Endothelial cell of umbilical vein (primary cell): ENCODE measurements at regions not wholly inside any gene's neighbourhood (a gene's known extent, or its start where the extent isn't known, plus 50 kb on each side); places are given as distances from the start of the nearest gene placed in this dataset.

ENCODE experiments used
- BruUV-seq: library from RNA; stranded (reverse); fragments of 400-500 nt; replicated peaks from 2 replicates; lab custom pipeline; 2021; lab: Mats Ljungman, UMichigan
- CTCF ChIA-PET: fragments of 300-600, 350-600 bp; sonication (Branson Sonifier 250); formaldehyde crosslinking; loops from one replicate; lab custom pipeline; 2021; ENCODE audit warnings: antibody characterized with exemption, inconsistent platforms; lab: Charles Lee
- POLR2A ChIA-PET: fragments of 300-600, 350-600 bp; sonication (Branson Sonifier 250); formaldehyde crosslinking; loops from one replicate; lab custom pipeline; 2021; ENCODE audit warnings: antibody characterized with exemption, inconsistent platforms; lab: Charles Lee
- DNase-seq: peaks from one replicate; pipeline ENCODE4 v3.0.0-alpha.2; 2011; ENCODE audit warnings: low read depth, low spot score
- FAIRE-seq: peaks from 2 replicates; lab custom pipeline; 2011; peaks lifted over from hg19 to GRCh38; lab: Jason Lieb, UNC
- H2AFZ ChIP-seq: 2 replicates; pipeline ENCODE4 v1.6.0; 2012; ENCODE audit warnings: low read depth, low read length, control low read depth, inconsistent platforms
- H3K27ac ChIP-seq: 2 replicates; pipeline ENCODE4 v1.5.1; 2011; ENCODE audit warnings: low read depth, mild to moderate bottlenecking, control low read depth, low read length, moderate library complexity; ENCODE audit not compliant: insufficient read depth
- H3K27me3 ChIP-seq, 2 experiments: 2 replicates each; pipeline versions ENCODE4 v1.6.0 to v1.6.1; 2011; ENCODE audit warnings: low read length in 2 of 2, mixed read lengths in 1 of 2; ENCODE audit not compliant: control insufficient read depth in 2 of 2, insufficient read depth in 2 of 2
- H3K36me3 ChIP-seq, 2 experiments: 2 replicates in 1 of 2; 3 replicates in 1 of 2; pipeline ENCODE4 v1.5.1; 2011; ENCODE audit warnings: low read length in 2 of 2, mild to moderate bottlenecking in 1 of 2, moderate library complexity in 1 of 2; ENCODE audit not compliant: control insufficient read depth in 2 of 2, insufficient read depth in 2 of 2; ENCODE audit errors: extremely low read depth in 1 of 2
- H3K4me1 ChIP-seq: 3 replicates; pipeline ENCODE4 v1.5.1; 2011; ENCODE audit warnings: mild to moderate bottlenecking, low read length; ENCODE audit not compliant: control insufficient read depth, insufficient read depth; ENCODE audit errors: extremely low read depth
- H3K4me2 ChIP-seq: 2 replicates; pipeline ENCODE4 v1.6.1; 2011; ENCODE audit warnings: low read length, control low read depth, mixed read lengths; ENCODE audit not compliant: insufficient read depth
- H3K4me3 ChIP-seq, 3 experiments: fragments of 200-600 bp in 1 of 3; sonication (generic), shearing (Covaris generic) in 1 of 3; replicated peaks in 1 of 3; 2 replicates each; pipeline ENCODE4 v1.5.1; 2011 to 2016; ENCODE audit warnings: control low read depth in 3 of 3, low read length in 3 of 3, mild to moderate bottlenecking in 2 of 3, inconsistent platforms in 1 of 3, low read depth in 1 of 3, moderate library complexity in 1 of 3; ENCODE audit not compliant: insufficient read depth in 1 of 3
- H3K79me2 ChIP-seq: 2 replicates; pipeline ENCODE4 v1.6.0; 2012; ENCODE audit warnings: low read length, inconsistent platforms; ENCODE audit not compliant: control insufficient read depth, insufficient read depth
- H3K9ac ChIP-seq: replicated peaks from 2 replicates; pipeline ENCODE3; 2011; ENCODE audit warnings: low read length, control low read depth; ENCODE audit not compliant: insufficient read depth; ENCODE audit errors: extremely low read depth
- H3K9me1 ChIP-seq: replicated peaks from 3 replicates; pipeline ENCODE4 v1.6.0; 2011; ENCODE audit warnings: mild to moderate bottlenecking, low read length; ENCODE audit not compliant: control insufficient read depth, insufficient read depth; ENCODE audit errors: extremely low read depth
- H3K9me3 ChIP-seq: replicated peaks from 2 replicates; pipeline ENCODE4 v1.5.1; 2012; ENCODE audit warnings: low read length, inconsistent platforms; ENCODE audit not compliant: control insufficient read depth, insufficient read depth
- H4K20me1 ChIP-seq: replicated peaks from 2 replicates; pipeline ENCODE3; 2011; ENCODE audit warnings: mild to moderate bottlenecking, low read length; ENCODE audit not compliant: control insufficient read depth, insufficient read depth; ENCODE audit errors: extremely low read depth
- CTCF ChIP-seq, 2 donors: IDR thresholded peaks; 1 replicate in 1 of 2; 2 replicates in 1 of 2; pipeline ENCODE4 v1.5.1; 2011; ENCODE audit warnings: low read length in 2 of 2, mild to moderate bottlenecking in 2 of 2, moderate library complexity in 2 of 2, control low read depth in 1 of 2, inconsistent platforms in 1 of 2, low read depth in 1 of 2; ENCODE audit not compliant: insufficient read depth in 1 of 2; ENCODE audit errors: extremely low read depth in 1 of 2
- EZH2 ChIP-seq: IDR thresholded peaks from 2 replicates; pipeline ENCODE4 v1.6.1; 2012; ENCODE audit warnings: borderline replicate concordance, low read depth, mild to moderate bottlenecking, moderate library complexity, low read length, inconsistent platforms; ENCODE audit not compliant: severe bottlenecking
- FOS ChIP-seq: IDR thresholded peaks from 2 replicates; pipeline ENCODE4 v1.6.1; 2011; ENCODE audit warnings: mild to moderate bottlenecking, low read length, moderate library complexity, borderline replicate concordance; ENCODE audit not compliant: insufficient read depth
- GATA2 ChIP-seq: IDR thresholded peaks from 2 replicates; pipeline ENCODE4 v1.7.0; 2011; ENCODE audit warnings: low read depth, mild to moderate bottlenecking, moderate library complexity, mixed read lengths, low read length; ENCODE audit not compliant: insufficient read length, insufficient read depth
- JUN ChIP-seq: IDR thresholded peaks from 2 replicates; pipeline ENCODE4 v1.6.1; 2011; ENCODE audit warnings: borderline replicate concordance, low read depth; ENCODE audit not compliant: insufficient read length, insufficient read depth
- MYC ChIP-seq: IDR thresholded peaks from one replicate; pipeline ENCODE4 v1.6.1; 2011; ENCODE audit warnings: mild to moderate bottlenecking, low read depth, low read length
- POLR2A ChIP-seq: IDR thresholded peaks from 2 replicates; pipeline ENCODE4 v1.6.1; 2012; ENCODE audit warnings: low read depth, mild to moderate bottlenecking, control low read depth, low read length
- POLR2AphosphoS5 ChIP-seq: IDR thresholded peaks from 2 replicates; pipeline ENCODE4 v1.6.1; 2012; ENCODE audit warnings: low read depth, mild to moderate bottlenecking, control low read depth, low read length, moderate library complexity; ENCODE audit not compliant: insufficient read depth
- dilution Hi-C: fragments of 300-500 bp; cut with MboI; formaldehyde crosslinking; loops from one replicate; pipeline ENCODE4 v1.15.0; 2019; ENCODE audit warnings: low sequenced_read_pairs; ENCODE audit not compliant: extremely low pct_ligation_motif_present
- intact Hi-C: fragments of 100-400 bp; cut with micrococcal nuclease; formaldehyde crosslinking; loops from one replicate; pipeline ENCODE4 v1.10.0; 2022
- TF ChIP-seq, protein P1 (sequence below): IDR thresholded peaks from 2 replicates; pipeline ENCODE4 v1.6.1; 2011; ENCODE audit not compliant: insufficient read depth, insufficient read length

DNA sequence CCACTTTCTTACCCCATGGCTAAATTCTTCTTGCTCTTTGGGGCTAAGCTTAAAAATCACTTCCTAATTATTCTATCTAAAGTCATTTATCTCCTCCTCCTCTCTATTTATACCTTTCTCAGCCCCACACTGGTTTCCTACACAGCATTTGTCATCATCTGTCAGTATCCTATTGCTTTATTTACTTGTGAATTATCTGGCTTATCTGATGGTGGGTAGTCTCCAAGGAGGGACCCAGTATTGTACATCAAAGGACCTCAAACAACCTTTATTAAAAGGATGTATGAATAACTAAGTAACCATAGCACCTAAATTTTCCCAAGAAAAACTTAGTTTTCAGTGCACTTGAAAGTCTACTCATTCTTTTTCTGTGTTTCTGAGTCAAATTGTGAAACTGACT is 332.7 kb upstream of the SNX7 start:
- no TSS peak for BruUV-seq
- Histone ChIP-seq H3K9ac (no peak overlapping the region), H3K27ac (peak overlapping the region; percentile 97), H3K36me3 (no peaks in the 10 kb centered on the region), H3K9me1 (no peaks in the 10 kb centered on the region), H3K4me2 (peak overlapping the region; percentile 12), H3K27me3 (no peaks in the 10 kb centered on the region), H2AFZ (no peak overlapping the region), H3K4me3 (no peak overlapping the region), H4K20me1 (no peaks in the 10 kb centered on the region), H3K79me2 (no peaks in the 10 kb centered on the region), H3K9me3 (no peaks in the 10 kb centered on the region), H3K4me1 (peaks cover 61% of the 10 kb centered on the region)
- DNase-seq (no peak), FAIRE-seq (no peak)
- ChIA-PET POLR2A (no interaction called here), CTCF (interaction anchor here (1.5 kb wide), 1 partner anchor 78 kb away, joined by 4 read pairs; no protein-coding TSS in a partner anchor)
- TF ChIP-seq POLR2A: no peak
- TF ChIP-seq, protein P1, sequence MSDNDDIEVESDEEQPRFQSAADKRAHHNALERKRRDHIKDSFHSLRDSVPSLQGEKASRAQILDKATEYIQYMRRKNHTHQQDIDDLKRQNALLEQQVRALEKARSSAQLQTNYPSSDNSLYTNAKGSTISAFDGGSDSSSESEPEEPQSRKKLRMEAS: no peak
- no peak for TF ChIP-seq CTCF (IDR thresholded peaks at IDR 0.05; ENCODE audit: extremely low read depth in 1 of 2, insufficient read depth in 1 of 2, low read depth in 1 of 2, low read length in 2 of 2)
- peak; percentile 23 for TF ChIP-seq FOS
- no peak for TF ChIP-seq EZH2
- no peak for TF ChIP-seq JUN
- no peak for TF ChIP-seq MYC
- TF ChIP-seq GATA2: peak; percentile 86
- TF ChIP-seq POLR2AphosphoS5: no peak
- intact Hi-C loops: loop anchor here (5.0 kb wide), 1 partner anchor 427 kb away; no protein-coding TSS in a partner anchor
- dilution Hi-C loops: no loop called here
